ENCODE measurements at regions not wholly inside any gene's neighbourhood (a gene's known extent, or its start where the extent isn't known, plus 50 kb on each side); places are given as distances from the start of the nearest gene placed in this dataset.
"Not testable (repeated sequence)": the region's sequence is repeated elsewhere in the genome, so short reads cannot be mapped to it uniquely, and the experiment has no call there.

GRCh38 chr10:125269716-125270115 lies 109.4 kb upstream of the CTBP2 start:
- DNase-seq (ENCODE audit: low spot score) = no peak

DNA sequence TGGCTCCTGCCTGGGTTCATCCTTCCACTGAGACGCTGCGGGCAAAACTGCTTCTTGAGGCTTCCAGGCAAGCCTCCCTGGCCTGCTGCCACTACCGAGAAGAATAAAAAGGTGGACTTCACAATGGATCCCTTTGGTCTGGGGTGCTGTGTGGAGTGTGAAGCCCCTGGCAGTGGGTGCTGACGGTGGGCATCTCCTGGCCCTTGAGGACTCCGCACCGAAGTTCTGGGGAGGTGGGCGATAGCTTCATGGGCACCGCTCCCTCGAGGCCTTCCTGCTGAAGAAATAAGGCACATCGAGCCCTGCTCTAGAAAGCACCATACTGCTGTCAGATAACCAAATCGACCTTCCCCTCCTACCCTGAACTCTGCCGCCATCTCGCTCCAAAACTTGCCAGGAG lies 106.6 kb upstream of the CTBP2 start:
- DNase-seq (ENCODE audit: low spot score) = no peak

DNA sequence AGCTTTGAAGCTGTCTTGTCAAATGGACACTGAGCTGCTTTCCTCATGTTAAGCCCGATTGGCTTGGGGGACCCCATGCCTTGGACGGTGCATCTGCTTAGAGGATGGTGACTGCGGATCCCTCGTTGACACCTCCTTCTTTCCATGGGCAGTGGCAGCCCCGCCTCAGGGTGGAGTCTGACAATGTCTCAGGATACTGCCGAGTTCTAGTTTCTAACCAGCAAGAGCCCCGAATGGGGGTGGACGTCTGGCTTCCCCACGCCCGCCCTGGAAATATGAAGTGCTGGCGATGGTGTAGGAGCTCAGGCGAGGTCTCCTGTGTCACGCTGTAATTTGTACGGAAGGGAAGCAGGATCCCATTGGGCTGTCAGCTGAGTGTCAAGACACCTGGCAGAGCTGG lies 106.2 kb upstream of the CTBP2 start:
- no peak for DNase-seq (ENCODE audit: low spot score)

DNA sequence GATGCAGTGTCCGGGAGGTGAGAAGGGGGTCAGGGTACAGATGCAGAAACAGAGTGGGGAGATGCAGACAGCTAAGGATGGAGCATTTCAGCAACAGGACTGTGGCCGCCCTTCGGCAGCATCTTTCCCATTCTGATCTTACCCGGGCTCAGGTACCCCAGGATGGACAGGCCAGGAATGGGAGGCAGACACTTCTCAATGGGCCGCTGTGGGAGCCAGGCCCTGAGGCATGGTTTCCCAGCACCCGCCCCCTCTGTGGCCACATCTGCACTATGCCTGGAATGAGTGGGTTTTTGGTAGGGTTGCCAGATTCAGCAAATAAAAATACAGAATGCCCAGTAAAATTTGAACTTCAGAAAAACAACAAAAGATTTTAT lies 105.2 kb upstream of the CTBP2 start:
- no peak for DNase-seq (ENCODE audit: low spot score)

DNA sequence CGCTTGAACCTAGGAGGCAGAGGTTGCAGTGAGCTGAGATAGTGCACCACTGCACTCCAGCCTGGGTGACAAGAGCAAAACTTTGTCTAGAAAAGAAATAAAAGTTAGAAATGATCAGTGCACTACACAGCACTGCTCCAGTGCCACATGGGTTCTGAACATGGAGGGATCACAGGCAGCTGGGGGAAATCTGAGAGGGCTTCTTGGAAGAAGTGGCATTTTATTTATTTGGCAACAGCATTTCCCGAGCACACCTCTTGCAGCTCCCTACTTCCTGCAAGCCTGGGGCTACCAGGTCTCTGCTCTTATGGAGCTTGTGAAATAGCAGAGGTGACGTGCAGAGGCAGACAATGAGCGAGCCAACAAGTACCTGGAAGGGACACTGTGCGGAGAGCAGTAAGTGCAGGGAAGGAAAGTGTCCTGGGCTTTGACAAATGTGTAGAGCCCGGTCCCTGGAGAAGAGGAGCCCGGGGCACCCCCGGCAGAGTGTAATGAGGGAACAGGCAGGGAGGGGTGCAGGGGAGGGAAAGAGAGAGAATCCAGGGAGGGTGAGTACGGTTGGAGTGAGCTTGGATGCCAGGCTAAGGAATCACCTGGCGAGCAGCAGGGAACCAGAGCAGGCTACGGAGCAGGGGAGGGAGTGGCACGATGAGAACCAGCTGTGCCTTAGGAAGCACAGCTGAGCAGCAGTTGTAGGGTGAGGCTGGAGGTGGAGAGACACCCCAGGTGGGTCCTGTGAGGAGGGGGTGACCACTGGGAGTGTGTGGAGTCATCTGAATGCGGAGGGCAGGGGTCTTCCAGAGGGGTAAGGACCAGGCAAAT lies 104.6 kb upstream of the CTBP2 start:
- DNase-seq (ENCODE audit: low spot score) = no peak

DNA sequence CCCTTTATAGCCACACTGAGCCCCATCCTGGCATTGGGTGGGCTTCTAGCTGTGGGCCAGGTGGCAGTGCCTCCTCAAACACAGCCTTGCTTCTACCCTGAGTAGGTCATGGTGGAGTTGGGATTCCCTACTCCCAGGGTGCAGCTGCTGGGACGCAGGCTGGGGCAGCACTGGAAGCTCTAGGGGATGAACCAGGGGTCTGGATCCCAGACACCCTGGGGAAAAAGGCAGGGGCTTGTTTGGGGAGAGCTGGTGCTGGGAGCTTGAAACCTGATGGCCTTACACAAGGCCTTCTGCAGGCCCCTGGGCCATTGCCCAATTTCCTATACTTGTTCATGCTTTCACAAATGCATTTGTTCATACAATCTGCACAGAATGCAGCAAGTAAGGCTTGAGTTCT lies 103.7 kb upstream of the CTBP2 start:
- DNase-seq (ENCODE audit: low spot score) = no peak

DNA sequence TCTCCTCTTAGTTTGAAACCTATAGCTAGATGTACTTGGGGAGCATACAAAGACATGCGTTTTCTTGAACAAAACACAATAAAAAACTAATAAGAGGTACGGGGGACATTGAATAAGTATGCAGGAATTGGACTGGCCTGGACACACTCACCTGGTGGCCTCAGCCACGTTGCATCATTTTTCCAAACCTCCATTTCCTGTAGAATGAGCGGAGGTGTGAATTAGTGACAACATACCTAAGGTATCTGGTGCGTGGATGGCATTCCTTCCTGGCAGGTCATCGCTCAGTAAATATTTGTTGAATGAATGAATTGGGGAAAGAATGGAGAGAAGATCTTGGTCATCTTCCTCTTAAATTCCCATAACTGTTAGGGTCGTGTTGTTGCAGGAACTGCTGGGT lies 103.2 kb upstream of the CTBP2 start:
- peak; percentile 45 for DNase-seq (ENCODE audit: low spot score)

DNA sequence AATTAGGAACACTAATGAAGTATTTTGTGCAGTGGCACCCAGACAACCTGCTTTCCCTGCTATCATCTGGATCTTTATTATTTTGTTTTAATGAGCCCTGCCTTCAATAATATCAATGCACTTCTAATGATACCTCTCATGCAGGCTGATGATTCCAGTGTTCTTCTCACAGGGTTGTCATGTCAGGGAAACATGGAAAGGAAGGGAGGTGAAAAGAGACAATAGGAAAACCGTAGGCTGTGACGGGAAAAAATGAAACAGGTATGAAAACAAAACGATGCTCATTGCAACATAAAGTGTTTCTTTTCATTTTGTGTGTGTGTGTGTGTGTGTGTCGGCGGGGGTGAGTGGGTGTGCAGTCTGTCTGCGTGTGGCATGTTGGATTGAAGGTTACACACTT lies 102.6 kb upstream of the CTBP2 start:
- DNase-seq (ENCODE audit: low spot score) = no peak

GRCh38 chr10:125262409-125262808 lies 102.0 kb upstream of the CTBP2 start:
- no peak for DNase-seq (ENCODE audit: low spot score)

- no peak for DNase-seq (ENCODE audit: low spot score)
These were observed 101.3 kb upstream of the CTBP2 start for GRCh38 chr10:125261491-125262186.

DNA sequence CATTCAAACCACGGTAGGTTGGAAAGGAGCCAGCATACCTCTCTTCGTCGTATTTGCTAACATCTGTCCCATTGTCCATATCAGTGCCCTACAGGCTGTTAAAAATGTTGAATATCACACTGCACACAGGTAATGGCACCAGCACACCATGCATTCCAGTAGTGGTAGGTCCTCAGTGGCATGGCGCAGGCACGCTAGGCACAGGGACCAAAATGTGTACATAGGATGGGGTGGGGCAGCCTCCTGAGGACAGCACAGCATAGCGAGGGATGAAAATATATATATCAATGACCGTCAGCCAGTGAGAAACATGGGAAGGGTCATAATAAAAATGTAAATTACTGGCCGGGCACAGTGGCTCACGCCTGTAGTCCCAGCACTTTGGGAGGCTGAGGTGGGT lies 99.9 kb upstream of the CTBP2 start:
- DNase-seq (ENCODE audit: low spot score) = no peak

GRCh38 chr10:125259651-125260050 lies 99.3 kb upstream of the CTBP2 start:
- no peak for DNase-seq (ENCODE audit: low spot score)

DNA sequence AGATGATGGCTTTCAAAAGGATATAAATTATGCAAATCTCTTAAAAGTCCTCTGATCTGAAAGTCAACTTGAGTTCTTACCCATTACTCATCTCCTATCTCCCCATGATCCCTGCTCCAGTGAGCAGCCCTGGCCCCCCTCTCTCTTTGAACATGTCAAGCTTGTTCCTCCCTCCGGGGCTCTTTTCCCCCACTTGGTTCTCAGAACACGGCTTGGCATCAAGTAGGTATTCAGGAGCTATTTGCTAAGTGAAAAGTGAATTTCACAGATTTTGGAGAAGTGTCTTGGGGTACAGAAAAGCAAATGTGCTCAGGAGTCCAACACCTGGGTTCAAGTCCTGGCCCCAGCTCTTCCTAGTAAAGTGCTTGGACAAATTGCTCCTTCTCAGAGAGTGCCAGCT lies 98.3 kb upstream of the CTBP2 start:
- no peak for DNase-seq (ENCODE audit: low spot score)

GRCh38 chr10:125257521-125258108 lies 97.3 kb upstream of the CTBP2 start:
- DNase-seq (ENCODE audit: low spot score) = no peak

- DNase-seq (ENCODE audit: low spot score) = no peak
These were observed 95.7 kb upstream of the CTBP2 start for GRCh38 chr10:125256026-125256425.

GRCh38 chr10:125252937-125253336 lies 92.6 kb upstream of the CTBP2 start:
- DNase-seq (ENCODE audit: low spot score) = no peak

DNA sequence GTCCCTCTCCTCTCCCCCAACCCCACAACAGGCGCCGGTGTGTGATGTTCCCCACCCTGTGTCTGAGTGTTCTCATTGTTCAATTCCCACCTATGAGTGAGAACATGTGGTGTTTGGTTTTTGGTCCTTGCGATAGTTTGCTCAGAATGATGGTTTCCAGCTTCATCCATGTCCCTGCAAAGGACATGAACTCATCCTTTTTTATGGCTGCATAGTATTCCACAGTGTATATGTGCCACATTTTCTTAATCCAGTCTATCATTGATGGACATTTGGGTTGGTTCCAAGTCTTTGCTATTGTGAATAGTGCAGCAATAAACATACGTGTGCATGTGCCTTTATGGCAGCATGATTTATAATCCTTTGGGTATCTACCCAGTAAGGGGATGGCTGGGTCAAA lies 90.5 kb upstream of the CTBP2 start:
- DNase-seq (ENCODE audit: low spot score) = not testable (repeated sequence)

- DNase-seq (ENCODE audit: low spot score) = no peak
These were observed 89.6 kb upstream of the CTBP2 start for GRCh38 chr10:125249948-125250347.

GRCh38 chr10:125248489-125248888 lies 88.1 kb upstream of the CTBP2 start:
- no peak for DNase-seq (ENCODE audit: low spot score)

DNA sequence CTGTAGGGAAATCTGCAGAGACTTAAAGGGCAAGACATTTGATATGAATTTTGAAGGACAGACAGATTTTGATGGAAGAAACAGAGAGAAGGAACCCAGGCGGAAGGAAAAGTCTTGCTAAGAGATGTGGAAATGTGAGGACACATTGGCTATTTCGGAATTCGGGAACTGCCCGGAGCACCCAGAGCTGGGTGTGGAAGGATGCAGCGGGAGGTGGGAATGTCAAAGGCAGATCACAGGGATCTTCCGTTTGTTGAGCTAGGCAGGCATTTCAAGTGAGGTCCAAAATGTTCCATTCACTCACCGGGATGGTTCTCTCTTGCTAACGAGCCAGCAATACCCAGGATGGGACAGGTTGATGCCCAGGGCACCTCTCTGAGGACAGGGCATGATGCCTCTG lies 87.2 kb upstream of the CTBP2 start:
- no peak for DNase-seq (ENCODE audit: low spot score)

DNA sequence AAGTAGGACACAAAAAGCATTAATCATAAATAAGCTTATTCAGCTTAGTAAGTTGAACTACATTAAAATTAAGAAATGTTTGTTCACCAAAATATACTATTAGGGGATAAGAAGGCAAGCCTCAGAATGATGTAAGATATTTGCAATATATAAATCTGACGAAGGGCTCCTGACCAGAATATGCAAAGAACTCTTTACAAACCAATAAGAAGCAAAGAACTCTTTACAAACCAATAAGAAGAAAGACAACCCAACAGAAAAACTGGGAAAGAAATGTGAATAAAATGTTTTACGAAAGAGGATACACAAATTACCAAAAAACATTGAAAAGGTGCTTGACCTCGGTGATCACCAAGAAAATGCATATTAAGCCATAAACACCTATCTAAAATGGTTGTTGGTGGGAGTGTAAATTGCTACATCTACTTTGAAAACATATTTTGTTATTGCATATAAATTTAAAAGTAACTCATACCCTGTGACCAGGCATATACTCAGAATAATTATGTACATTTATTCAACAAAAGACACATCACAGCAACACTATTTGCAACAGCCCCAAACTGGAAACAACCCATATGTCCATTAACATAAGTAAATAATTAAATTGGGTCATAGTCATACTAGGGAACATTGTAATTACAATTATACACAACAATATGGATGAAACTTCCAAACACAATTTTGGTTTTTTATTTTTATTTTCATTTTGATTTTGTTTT lies 83.3 kb upstream of the CTBP2 start:
- no peak for DNase-seq (ENCODE audit: low spot score)

GRCh38 chr10:125238682-125239081 lies 78.3 kb upstream of the CTBP2 start:
- DNase-seq (ENCODE audit: low spot score) = no peak

DNA sequence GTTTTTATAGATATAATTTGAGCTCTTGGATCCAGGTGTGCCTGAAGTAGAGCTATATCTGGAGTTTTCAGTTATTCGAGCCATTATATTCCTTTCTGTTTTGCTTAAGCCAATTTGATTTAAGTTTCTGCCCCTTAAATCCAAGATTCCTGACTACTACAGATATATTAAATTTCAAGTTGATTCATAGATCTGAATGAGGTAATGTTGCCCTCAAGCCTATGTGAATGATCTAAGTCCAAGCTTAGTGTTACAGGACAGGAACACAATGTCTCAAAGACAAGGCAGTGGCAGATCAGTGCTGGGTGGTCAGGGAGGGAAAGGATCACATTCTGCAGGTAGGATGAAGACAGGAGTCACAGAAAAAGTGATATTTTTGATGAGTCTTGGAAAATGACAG lies 75.7 kb upstream of the CTBP2 start:
- DNase-seq (ENCODE audit: low spot score) = no peak

All from LoVo (cell line).